ENCODE measurements at regions not wholly inside any gene's neighbourhood (a gene's known extent, or its start where the extent isn't known, plus 50 kb on each side); places are given as distances from the start of the nearest gene placed in this dataset.

- no peak overlapping the region for H3K27ac ChIP-seq
- H3K36me3 ChIP-seq, result no peaks in the 10 kb centered on the region
- intact Hi-C loops (cut with DNase I), result no loop called here
- DNase-seq, result peak in 1 of 5 donors; percentile 26
- H3K9me3 ChIP-seq, result no peaks in the 10 kb centered on the region
- WGBS, 3 donors, result 73 to 76% (median 75%) methylated on average over 26 of the region's 26 CpGs
- no peak overlapping the region for H3K4me3 ChIP-seq
- no peak for TF ChIP-seq POLR2A (IDR thresholded peaks at IDR 0.05)
- TF ChIP-seq CTCF (IDR thresholded peaks at IDR 0.05), result no peak
- no peak for TF ChIP-seq EP300 (IDR thresholded peaks at IDR 0.05)
- H3K4me1 ChIP-seq (ENCODE audit: insufficient read depth), result no peaks in the 10 kb centered on the region
- H3K27me3 ChIP-seq, result no peaks in the 10 kb centered on the region
Observed at GRCh38 chr2:10235099-10235908, 67.4 kb upstream of the HPCAL1 start.

- intact Hi-C loops (cut with DNase I), result no loop called here
- 83 to 88% (median 85%) methylated on average over 11 of the region's 11 CpGs for WGBS, 3 donors
- peak in 1 of 5 donors; percentile 10 for DNase-seq
- TF ChIP-seq EP300 (IDR thresholded peaks at IDR 0.05), result no peak
- no peak for TF ChIP-seq POLR2A (IDR thresholded peaks at IDR 0.05)
- no peak for TF ChIP-seq CTCF (IDR thresholded peaks at IDR 0.05)
- Histone ChIP-seq H3K4me3 (no peak overlapping the region), H3K27me3 (no peaks in the 10 kb centered on the region), H3K36me3 (no peaks in the 10 kb centered on the region), H3K27ac (no peak overlapping the region), H3K9me3 (no peaks in the 10 kb centered on the region), H3K4me1 (ENCODE audit: insufficient read depth) (no peaks in the 10 kb centered on the region)
Observed at GRCh38 chr2:10235909-10236550, 66.7 kb upstream of the HPCAL1 start.

- Histone ChIP-seq H3K4me1 (ENCODE audit: insufficient read depth) (no peaks in the 10 kb centered on the region), H3K27me3 (no peaks in the 10 kb centered on the region), H3K4me3 (no peak overlapping the region), H3K27ac (no peak overlapping the region), H3K36me3 (no peaks in the 10 kb centered on the region), H3K9me3 (no peaks in the 10 kb centered on the region)
- peak in 1 of 5 donors; percentile 22 for DNase-seq
- WGBS, 3 donors, result 76 to 81% (median 80%) methylated on average over 10 of the region's 10 CpGs
- intact Hi-C loops (cut with DNase I), result no loop called here
- TF ChIP-seq POLR2A (IDR thresholded peaks at IDR 0.05), result no peak
- no peak for TF ChIP-seq CTCF (IDR thresholded peaks at IDR 0.05)
- TF ChIP-seq EP300 (IDR thresholded peaks at IDR 0.05), result no peak
Observed at GRCh38 chr2:10236571-10237391, 65.9 kb upstream of the HPCAL1 start.

Data from ovary (tissue), 7 donors.